AG20443 (cell line): ENCODE measurements at regions not wholly inside any gene's neighbourhood (a gene's known extent, or its start where the extent isn't known, plus 50 kb on each side); places are given as distances from the start of the nearest gene placed in this dataset.

Source experiments
- DNase-seq: peaks from one replicate; pipeline ENCODE4 v3.0.0; 2012; ENCODE audit warnings: low spot score, mixed read lengths

GRCh38 chr4:108527723-108528122 is 92.7 kb upstream of the RPL34 start:
- DNase-seq: no peak

- no peak for DNase-seq
Observed at GRCh38 chr4:108520807-108521206, 99.6 kb upstream of the RPL34 start.

GRCh38 chr4:108519911-108520601 is 100.3 kb upstream of the RPL34 start:
- DNase-seq: no peak

- DNase-seq: no peak
Observed at GRCh38 chr4:108519208-108519833, 101.1 kb upstream of the RPL34 start.

GRCh38 chr4:108512615-108513505 is 107.5 kb upstream of the RPL34 start:
- DNase-seq: peak; percentile 30

- DNase-seq: no peak
Observed at GRCh38 chr4:108511618-108512017, 108.8 kb upstream of the RPL34 start.

GRCh38 chr4:108502356-108502755 is 118.0 kb upstream of the RPL34 start:
- no peak for DNase-seq

GRCh38 chr4:108498925-108499324 is 121.5 kb upstream of the RPL34 start:
- no peak for DNase-seq

GRCh38 chr4:108493596-108493931 is 126.8 kb upstream of the RPL34 start:
- DNase-seq: no peak

- no peak for DNase-seq
Observed at GRCh38 chr4:108492816-108493595, 127.4 kb upstream of the RPL34 start.

GRCh38 chr4:108488865-108489264 is 131.5 kb upstream of the RPL34 start:
- no peak for DNase-seq

GRCh38 chr4:108486046-108486445 is 134.3 kb upstream of the RPL34 start:
- DNase-seq: no peak

- DNase-seq: no peak
Observed at GRCh38 chr4:108484187-108484586, 136.2 kb upstream of the RPL34 start.

- DNase-seq: no peak
Observed at GRCh38 chr4:108483650-108484049, 136.7 kb upstream of the RPL34 start.

- DNase-seq: no peak
Observed at GRCh38 chr4:108483079-108483478, 137.3 kb upstream of the RPL34 start.

GRCh38 chr4:108480881-108481280 is 139.5 kb upstream of the RPL34 start:
- no peak for DNase-seq

GRCh38 chr4:108477527-108478108 is 142.8 kb upstream of the RPL34 start:
- no peak for DNase-seq

GRCh38 chr4:108473163-108473720 is 147.1 kb upstream of the RPL34 start:
- no peak for DNase-seq

GRCh38 chr4:108466936-108467902 is 153.2 kb upstream of the RPL34 start:
- DNase-seq: peak; percentile 74

- DNase-seq: no peak
Observed at GRCh38 chr4:108465886-108466500, 154.4 kb upstream of the RPL34 start.
